HG02973 (cell line): ENCODE measurements at regions not wholly inside any gene's neighbourhood (a gene's known extent, or its start where the extent isn't known, plus 50 kb on each side); places are given as distances from the start of the nearest gene placed in this dataset.
"Not testable (repeated sequence)": the region's sequence is repeated elsewhere in the genome, so short reads cannot be mapped to it uniquely, and the experiment has no call there.

Source experiments
- ATAC-seq: cut with Tn5 transposase; IDR thresholded peaks from one replicate; pipeline ENCODE4 v1.9.1; 2021; ENCODE audit warnings: moderate library complexity; ENCODE audit not compliant: unreplicated experiment

DNA sequence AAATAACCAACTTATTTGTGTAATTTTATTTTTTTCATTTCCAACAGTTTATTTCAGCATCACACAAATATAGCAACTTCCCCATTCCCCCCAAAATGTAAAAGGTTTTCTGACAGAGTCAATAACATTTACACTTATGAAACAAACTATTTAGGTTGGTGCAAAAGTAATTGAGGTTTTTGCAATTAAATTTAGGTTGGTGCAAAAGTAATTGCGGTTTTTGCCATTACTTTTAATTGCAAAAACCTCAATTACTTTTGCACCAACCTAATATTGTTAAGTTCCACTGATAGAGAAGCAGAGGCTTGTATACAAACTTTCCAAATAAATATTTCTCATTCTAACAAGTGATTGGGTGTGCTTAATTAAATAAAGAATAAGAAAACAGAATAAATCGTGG, 270.9 kb upstream of the DUSP10 start:
- no peak for ATAC-seq

DNA sequence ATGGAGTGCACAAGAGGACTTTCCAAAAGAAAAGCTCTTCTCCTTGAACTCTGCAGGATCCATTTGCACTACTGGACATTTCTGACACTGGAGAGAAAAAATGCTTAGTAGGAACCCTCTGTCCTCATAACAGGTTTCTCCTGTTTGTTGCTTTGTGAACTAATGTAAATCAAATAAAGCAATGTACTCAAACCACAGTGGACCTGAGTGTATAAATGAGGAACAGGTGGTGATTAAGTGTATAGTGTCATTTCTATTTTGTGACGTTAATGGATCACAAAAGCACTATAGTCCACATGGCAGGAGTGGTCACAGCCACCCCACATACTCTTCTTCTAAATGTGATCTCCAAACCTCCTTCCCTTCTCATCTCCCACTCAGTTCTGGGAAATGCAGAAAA, 268.4 kb upstream of the DUSP10 start:
- ATAC-seq: no peak

DNA sequence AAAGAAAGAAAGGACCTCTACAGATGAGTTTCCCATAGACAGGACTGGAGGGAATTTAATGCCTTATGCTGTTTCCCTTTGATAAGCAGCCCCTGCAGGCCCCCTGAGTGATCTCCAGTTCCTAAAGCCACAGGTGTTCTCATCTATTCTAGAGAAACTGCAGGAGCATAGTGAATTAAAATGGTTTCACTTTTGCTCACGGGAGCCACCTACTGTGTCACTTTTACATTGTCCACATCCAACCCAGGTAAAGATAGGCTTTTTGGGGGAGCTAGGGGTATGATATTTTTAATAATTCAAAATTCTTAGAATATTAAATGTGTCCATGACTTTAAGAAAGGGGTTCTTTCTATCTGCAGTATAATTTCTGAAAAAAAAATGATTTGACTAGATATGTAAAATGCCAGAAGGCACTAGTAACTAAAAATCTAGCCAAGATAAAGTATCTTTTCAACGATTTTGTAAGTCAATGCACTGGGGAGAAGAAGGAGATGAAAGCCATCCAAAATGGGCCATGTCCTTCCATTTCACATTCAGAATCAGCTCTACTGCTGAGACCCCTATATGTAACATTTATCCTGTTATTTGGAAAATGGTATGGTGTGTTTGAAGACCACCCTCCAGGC, 267.3 kb upstream of the DUSP10 start:
- no peak for ATAC-seq

DNA sequence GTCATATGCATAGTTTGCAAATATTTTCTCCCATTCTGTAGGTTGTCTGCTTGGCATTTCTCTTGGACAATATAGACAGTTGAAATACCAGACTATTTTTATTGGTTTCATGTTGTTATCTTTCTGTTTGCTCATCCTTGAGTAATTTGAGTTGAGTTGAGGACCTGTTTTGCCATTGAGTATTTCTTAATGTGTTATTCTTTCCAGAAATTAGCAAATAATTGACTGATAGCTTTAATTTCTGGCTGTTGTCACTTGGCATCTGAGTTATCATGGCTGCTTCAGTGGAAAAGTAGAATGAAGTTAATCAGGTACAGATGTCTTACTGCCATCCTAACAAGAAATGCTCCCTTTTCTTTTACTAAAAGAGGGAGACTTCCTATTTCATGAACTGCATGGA, 264.8 kb upstream of the DUSP10 start:
- no peak for ATAC-seq

DNA sequence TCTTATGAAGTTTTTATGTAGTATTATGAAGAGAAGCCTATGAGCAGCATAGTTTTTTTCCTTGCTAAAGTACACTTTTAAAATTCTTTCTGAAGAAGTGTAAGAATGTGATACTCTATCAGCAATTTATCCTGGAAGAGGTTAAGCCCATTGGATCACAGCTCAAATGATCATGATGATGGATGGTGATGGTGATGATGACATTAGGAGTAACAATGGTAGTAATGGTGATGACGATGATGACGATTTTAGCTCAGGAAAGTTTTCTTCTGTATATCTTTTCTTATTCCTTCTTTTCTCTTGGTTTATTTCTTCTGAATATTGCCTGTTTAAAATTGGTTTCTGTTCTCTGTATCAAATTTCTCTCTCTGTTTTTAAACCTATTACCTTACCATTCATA, 262.9 kb upstream of the DUSP10 start:
- no peak for ATAC-seq

DNA sequence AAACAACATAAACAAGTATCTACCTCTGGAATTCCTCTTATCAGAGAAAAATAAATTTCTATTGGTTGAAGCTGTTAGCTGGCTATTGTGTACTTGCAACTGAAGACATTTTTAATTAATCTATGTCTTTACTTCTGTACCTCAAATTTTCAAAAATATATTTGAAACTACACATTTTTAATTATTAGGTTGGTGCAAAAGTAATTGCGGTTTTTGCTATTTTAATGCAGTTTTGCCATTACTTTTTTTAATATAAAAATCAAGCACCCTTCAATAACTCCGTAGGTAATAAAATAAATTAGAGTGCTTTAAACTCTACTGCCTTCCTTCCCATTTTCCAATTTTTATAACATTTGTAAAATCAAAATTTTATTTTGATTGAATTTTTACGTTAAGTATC, 262.1 kb upstream of the DUSP10 start:
- ATAC-seq: no peak

DNA sequence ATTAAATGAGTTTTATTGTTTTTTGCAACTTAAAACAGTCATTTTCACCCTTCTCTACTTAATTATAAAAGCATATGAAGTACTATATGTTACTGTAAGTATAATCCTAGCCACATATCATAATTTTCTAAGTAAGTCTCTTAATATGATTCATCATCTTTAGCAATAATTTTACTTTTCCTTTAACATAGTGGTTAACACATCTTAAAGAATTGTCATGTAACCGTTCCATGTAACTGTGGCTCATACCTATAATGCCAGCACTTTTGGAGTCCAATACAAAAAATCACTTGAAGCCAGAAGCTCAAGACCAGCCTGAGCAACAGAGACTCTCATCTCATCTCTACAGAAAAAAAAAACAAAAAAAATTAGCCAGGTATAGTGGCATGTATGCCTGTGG, 260.6 kb upstream of the DUSP10 start:
- no peak for ATAC-seq

DNA sequence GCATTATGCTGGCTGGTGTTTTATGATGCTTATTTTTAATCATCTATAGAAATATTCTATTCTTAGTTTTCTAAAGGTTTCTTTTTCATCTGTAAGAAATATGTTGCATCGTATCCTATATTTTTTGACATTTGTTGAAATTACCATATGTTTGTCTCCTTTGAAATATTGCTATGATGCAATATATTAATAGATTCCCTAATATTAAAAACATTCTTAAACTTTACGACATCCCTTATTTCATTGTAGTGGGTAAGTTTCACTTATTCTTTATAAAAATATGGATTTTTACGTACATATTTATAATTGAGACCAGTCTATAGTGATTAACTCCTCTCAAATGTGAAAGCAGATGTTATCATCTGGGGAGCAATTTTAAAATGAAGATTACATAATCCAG, 258.2 kb upstream of the DUSP10 start:
- ATAC-seq: no peak

DNA sequence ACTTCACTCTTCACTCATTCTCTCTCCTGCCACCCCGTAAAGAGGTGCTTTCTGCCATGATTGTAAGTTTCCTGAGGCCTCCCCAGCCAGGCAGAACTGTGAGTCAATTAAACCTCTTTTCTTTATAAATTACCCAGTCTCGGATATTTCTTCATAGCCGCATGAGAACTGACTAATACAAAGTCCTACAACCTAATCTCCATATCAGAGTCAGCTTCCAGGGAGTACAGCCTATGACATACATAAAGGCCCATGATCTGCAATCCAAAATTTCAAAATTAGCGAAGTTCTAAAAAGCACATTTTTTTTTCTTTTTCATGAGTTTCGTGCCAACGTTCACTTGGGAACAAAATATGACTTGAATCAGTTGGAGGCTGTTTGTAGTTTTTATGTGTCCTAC, 256.9 kb upstream of the DUSP10 start:
- ATAC-seq: no peak

DNA sequence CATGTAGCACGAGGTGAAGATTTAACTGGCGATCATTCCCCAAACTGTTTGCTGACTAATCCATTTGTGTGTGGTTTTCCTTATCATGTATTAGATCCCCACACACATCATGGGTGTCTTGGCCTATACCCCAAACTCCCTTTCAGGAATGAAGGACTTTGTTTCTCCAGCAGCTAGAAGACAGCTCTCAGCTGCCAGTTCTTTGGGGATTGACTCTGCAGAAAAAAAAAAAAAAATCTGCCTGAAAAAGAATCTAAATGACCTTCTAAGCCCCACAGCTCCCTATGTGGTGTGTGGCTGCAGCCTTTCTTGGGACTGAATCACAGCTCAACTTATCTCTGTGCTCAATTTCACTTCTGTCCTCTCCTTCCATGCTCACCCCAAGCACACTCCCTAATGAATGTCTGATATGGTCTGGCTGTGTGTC, 256.3 kb upstream of the DUSP10 start:
- no peak for ATAC-seq

DNA sequence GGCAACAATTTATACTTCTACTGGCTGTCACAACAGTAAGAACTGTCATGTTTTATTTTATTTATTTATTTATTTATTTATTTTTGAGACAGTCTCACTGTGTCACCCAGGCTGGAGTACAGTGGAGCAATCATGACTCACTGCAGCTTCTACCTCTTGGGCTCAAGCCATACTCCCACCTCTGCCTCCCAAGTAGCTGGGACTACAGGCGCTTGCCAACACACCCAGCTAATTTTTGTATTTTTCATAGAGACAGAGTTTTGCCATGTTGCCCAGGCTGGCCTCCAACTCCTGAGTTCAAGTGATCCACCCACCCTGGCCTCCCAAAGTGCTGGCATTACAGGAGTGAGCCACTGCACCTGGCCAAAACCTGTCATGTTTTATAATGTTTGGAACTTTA, 255.1 kb upstream of the DUSP10 start:
- ATAC-seq: not testable (repeated sequence)

DNA sequence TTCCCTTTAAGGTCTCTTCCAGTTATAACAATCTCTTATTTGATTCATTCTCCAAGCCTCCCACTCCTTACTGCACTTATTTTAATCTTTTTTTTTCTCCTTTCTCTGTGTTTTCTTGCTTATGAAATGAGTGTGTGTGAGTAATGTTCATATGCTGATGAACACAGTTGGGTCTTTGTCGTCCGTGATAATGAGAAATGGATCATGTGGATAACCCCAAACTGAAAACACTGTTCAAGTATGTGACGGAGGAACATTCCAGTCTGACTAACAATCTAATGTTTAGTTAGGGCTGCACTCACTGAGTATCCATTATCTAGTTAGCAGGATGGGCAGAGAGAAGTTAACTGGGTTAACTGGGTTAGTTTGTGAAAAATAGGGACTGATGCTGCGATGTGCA, 253.1 kb upstream of the DUSP10 start:
- no peak for ATAC-seq

DNA sequence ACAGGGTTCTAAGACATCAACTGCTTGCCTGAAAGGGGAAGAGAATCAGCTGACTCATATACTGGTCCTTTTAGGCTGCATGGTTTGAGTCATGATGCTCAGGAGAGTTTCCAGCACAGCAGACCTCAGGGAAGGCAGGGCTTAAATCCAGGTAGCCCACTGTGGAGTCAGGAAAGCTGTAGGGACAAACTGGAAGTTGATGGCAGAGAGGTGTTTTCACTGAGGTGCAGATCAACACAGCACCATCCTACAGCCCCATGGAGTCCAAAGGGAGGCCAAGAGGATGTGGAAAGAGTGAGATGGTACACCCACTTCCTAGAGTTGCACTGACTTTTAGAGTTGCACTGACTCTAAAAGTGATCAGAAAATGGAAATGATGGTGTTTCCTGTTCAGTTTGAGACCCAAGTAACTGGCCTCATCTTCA, 252.4 kb upstream of the DUSP10 start:
- ATAC-seq: peak; percentile 72

DNA sequence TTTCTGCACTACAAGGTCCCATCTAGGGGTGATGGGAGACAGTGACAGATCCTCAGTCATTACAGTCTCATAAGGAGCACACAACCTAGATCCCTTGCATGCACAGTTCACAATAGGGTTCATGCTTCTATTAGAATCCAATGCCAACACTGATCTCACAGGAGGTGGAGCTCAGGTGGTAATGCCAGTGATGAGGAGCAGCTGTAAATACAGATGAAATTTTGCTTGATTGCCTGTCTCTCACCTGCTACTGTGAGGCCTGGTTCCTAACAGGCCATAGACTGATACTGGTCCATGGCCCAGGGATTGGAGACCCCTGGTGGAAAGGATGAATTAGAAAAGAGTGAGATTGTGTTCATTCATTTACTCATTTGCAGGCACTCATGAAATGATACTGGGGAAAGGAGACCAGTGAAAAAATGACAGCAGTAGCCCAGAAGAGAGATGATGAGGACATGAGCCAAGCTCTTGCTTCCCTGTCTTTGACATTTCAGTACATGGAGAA, 251.6 kb upstream of the DUSP10 start:
- ATAC-seq: no peak

DNA sequence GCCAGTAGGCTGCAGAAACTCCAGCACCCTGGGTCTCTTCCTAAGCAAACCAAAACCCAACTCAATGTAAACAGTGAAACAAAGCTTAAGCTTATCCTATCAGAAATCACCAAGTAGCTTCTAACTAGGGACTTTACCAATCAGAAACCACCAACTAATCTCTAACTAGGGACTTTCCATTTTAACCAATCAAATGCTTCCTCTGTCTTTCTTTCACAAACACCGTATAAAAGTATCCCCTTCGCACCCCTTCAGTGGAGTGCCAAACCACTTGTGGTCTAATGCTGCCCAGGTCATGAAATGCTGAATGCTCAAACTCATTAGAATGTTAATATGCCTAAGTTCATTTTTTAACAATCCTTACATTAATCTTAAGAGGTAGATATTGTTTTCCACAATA, 250.5 kb upstream of the DUSP10 start:
- no peak for ATAC-seq

DNA sequence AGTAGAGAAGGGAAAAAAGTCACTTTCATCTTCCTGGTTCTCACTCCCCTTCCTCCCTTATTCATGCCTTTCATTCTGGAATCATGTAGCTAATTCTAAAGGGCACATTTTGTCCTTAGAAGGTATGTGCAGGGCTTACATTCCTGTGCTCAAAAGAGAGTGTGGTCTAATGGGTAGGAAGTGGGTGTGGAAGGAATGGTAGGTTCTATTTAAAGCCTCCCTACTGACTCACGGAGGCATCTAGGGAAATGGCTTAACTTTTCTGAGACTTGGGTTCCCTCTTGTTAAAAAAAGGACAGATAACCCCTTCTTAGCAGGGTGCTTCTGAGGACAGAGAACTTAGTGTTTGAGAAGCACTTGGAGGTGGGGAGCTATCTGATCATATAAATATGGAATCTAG, 249.3 kb upstream of the DUSP10 start:
- ATAC-seq: no peak

DNA sequence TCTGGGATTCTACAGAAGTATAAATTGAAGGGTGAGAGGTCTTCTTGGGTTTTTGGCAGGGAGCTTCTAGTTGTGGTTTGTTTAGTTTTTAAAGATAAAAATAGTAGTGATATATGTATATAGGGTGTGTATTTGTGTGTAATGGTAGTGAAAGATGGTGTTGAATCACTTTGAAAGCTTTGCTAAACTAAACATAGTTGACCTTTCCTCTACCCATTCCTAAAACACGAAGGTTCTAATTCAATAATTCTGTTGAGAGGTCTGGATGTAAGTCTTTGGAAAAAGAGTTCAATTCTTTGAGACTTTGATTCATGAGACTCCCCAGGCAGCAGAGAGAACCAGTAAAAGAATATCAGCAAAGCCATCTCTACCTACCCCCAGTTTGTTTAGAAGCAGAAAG, 247.9 kb upstream of the DUSP10 start:
- ATAC-seq: no peak

DNA sequence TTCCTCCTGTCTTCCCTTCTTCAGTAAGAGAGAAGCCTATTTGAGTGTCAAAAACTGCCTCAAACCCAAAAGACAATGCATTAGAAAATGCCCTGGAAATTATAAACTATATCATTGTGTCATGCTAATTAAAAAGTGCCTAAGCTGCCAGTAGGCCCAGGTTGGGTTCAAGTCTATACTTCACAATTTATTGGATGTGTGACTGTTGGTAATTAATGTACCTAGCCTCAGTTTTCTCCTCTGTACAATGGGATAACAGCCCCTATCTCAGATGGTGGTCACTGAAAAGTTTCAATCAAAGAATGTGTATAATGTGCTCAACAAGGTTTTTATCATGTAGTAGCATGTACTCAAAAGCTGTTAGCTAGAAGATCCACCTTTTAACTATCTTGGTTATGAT, 246.9 kb upstream of the DUSP10 start:
- no peak for ATAC-seq

DNA sequence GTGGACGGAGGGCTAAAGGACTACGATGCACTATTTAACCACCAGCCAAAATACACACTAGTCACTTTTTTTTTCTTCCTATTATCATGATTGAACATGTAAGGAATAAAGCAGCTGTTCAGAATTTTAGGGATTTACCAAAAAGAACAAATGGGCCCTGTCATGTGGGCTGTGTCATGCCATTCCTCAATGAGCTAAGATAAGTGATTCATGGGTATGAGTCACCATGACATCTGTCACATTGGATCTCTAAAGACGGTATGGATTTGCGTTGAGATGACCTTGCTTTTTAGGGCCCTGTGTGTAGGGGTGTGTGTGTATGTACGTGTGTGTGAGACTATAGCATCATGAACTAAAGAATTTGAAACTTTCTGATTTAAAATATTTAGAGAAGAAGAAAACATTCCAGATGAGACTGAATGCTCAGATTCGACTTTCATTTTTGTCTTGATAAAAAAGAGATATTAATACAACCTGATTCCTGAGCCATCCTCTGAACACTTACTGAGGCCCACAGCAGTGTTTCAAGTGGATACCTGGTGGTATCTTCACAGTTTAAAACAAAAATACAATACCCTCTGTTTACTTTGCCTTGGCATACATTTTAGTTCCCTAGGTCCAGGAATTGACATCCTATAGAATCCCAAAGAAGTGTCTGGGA, 246.1 kb upstream of the DUSP10 start:
- no peak for ATAC-seq

DNA sequence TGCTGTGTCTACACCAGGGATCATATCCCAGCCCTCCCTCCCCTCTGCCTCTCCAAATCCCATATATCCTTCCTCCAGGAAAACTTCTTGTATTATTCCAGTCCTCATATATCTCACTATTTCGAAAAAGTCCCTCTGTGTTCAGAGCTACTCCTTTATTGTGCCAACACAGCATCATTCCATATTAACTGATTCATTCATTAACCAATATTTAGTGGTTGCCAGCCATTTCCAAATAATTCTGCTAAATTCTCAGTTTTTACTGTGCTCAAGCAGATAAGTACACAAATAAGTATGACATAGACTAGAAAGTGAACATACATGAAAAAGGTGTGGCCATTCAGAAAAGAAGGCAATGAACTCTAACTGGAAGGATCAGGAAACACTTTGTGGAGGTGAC, 241.6 kb upstream of the DUSP10 start:
- ATAC-seq: no peak

DNA sequence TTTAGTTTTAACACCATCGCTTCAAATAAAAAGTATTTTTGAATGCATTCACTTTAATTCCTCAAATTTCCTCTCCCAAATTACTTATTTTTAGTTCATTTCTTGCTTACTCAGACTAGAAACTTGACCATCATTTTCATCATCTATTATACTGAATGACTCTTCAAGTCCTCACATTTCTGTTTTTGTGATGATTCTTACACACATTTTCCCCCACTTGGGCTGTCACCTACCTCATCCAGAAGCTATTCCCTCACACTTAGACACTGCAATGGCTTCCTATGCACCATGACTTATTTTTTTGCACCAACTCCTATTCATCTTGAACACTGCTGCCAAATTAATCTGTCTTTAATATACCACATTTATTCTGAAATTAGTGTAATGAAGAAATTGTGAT, 239.6 kb upstream of the DUSP10 start:
- no peak for ATAC-seq

DNA sequence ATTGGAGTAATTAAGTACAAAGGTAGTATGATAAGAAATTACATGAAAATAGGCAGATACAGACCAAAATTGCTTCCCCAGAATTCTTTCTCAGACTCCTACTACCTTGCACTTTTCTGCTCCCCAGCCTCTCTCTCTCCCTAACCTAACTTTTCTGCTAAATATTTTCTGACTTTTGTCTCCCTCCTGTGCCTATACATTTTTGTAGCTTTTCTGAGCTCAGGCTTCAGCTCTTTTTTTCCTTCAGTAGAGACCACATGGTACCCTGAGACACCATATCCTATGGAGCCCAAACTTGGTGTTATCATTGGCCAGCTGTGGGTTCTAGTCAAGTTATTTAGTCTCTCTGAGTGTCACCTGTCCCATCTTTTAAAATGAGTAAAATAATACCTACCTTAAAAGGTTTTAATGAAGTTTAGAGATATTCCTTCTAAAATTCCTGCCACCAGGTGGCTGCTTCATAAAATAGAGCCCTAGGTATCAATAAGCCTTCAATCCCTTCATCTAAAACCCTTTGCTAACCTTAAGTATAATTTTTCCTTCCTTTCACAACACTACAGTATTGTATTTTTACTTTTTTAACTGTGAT, 237.6 kb upstream of the DUSP10 start:
- ATAC-seq: no peak
